GM18861 (cell line): ENCODE measurements at regions not wholly inside any gene's neighbourhood (a gene's known extent, or its start where the extent isn't known, plus 50 kb on each side); places are given as distances from the start of the nearest gene placed in this dataset.

ENCODE experiments used
- ATAC-seq: cut with Tn5 transposase; IDR thresholded peaks from one replicate; pipeline ENCODE4 v1.9.1; 2021; ENCODE audit not compliant: unreplicated experiment

DNA sequence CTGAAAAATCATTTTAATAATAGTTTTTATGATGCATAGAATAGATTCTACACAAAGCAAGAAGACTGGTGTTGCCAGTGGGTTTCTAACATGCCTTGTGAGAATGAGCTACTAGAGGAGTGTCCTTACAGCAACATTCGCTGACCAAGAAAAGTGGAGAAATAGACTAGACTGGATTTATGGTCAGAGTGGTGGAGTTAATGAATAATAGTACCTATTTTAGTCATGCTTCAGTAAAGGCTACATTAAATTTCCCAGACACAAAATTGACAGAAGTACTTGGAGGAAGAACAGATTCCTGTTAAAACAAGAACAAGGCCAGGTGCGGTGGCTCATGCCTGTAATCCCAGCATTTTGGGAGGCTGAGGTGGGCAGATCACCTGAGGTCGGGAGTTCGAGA is 539.2 kb downstream of the ETS1 start:
- no peak for ATAC-seq

DNA sequence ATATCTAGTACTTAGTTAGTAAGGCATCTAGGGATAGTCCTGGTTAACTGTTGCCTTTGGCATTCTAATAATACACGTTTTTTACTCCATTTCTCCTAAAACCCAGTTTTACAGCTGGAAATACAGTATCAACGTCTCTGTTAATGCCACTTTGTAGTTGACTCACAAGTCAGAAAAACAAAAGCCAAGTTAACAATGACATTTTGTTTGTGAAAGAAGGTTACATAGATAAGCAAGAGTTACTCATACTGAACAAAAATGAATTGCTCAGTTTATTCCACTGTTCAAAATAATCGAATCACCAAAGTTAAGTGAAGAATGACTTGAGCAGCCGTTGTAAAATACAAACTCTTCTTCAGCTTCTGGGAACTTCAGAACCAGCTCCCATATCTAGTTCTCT is 540.3 kb downstream of the ETS1 start:
- no peak for ATAC-seq

DNA sequence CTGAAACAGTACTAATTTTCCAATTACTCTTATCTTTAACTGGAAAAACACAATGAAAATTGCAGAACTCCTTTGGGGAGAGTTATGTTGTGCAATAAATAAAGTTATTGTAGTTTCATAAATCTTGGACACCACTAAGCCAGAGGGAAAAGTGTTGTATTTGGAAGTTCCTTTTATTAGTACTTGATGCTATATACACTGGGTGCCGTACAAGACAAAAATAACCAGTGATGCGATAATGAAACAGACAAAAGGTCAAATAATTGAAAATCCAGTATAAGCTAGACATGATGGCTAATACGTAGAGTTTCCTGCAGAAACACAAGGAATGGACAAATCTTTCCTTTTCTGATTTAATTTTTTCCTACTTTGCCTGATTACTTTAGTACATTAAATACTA is 541.1 kb downstream of the ETS1 start:
- ATAC-seq = no peak

DNA sequence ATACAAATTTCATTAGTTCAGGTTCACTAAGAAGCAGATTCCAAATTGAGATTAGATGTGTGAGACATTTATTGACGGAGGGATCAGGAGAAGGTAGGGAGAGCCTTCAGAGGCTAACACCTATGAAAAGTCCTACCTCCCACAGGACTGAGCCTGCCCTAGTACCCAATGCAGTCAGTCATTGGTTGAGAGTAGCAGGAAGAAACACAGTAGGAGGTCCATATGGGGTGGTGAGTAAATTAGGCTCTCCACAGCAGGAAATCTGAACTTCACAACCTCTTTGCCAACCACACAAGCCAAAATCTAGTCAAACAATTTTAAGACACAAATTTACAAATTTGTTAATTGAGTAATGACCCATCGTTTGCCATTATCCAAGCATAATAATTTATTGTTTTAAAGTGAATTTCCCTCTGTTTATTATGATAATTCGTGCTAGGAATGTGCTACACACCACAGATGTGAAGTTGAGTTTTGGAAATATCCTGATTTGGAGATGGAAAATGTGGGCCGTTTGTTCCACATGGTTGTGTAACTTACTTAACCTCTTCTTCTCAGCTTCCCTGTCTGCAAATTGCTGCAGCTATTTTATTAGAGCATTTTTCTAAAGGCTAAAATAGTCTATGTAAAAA is 542.1 kb downstream of the ETS1 start:
- no peak for ATAC-seq

DNA sequence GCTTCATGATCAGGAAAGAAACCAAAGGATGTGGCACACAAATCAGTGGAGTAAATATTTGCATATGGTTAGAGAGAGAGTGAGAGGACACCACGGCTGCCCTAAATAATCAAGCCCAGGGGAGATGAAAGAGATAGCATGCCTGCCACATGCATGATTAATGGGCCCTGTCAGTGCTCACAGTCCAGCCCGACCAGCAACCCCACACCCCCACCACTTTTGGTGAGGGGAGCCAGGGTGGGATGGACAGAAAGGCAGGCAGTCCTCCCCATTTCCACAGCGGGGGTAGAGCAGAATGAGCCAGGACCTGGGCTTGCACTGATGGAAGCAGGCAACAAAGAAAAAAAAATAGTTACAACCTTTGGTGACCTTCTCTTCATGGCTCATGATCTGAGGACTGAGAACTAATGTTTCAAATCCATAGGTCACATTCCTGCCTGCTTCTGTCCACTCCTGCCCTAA is 545.0 kb downstream of the ETS1 start:
- ATAC-seq = no peak

DNA sequence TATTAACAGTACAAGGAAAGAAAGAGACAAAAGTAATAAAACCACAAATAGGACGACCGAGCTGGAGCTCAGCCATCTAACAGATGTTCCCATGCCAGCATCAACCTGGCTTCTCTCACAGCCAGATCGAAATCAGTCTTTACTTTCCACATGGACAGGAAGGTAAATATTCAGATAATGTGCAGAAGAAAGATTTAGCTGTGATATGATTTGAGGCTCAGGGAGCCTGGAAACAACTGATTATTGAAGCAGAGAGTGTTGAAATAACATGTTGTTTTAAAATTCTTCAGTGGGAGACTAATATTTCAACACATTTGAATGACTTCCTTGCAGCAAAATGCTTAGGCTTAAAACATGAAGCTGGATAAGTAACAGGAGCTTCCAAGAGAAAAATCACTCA is 546.8 kb downstream of the ETS1 start:
- ATAC-seq = no peak

DNA sequence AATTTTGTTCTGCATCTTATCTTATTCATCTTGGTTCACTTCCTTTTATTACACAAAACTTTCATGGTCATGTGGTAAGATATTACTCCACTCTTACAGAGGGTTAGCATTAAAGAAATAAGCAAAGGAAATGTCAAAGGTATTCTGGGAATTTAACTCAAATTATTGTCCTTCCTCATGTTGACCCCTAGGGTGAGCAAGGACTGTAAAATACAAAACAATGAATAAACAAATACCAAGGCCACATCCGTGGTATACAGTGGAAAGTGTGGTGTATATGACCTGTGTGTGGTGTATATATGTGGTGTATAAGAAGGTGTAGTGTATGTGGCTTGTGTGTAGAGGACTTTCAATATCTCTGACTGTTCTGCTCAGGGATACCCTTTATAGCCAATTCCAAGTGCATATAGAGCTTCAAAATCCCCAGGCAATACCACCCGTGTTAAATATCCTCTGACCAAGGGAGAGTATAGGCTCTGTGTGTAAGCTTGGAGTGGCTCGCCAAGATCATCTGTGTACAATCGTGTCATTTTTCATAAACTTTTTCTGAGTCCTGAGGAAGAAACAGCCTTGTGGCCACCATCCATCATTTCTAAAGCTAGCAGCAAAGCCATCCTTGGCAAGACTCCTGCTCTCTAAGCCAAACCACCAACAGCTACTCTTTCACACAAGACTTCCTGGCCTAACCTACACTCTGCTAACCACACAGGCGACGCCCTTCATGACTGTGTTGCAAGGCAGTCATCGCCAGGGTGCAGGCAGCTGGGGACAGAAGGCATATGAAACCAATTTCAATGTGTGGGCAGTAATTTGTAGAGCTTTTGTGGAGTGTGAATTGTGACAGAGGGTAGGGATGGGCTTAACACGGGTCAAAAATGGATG is 548.0 kb downstream of the ETS1 start:
- ATAC-seq = peak; percentile 91

DNA sequence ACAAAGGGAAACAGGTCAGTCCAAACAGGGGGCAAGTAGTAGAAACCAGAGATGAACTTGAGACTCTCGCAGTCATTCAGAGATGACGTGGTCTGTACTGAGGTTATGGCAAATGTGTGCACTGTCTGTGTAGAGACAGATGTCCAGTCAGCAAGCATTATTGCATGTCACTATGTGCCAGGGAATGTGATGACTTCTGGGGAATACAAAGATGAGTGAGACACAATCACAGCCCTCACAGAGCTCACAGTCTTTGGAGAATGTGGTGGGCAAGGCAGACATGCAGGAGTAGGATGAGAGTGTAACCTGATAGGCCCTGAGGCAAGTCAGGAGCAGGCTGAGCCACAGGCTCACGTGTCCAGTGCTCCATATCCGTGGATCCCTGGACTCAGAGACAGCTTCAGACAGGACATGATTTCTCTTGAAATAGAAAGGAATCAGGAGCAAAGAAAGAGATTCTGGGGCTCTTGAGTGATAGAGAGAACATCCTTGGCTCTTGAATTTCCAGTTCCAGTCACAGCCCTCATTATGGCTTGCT is 550.7 kb downstream of the ETS1 start:
- no peak for ATAC-seq

DNA sequence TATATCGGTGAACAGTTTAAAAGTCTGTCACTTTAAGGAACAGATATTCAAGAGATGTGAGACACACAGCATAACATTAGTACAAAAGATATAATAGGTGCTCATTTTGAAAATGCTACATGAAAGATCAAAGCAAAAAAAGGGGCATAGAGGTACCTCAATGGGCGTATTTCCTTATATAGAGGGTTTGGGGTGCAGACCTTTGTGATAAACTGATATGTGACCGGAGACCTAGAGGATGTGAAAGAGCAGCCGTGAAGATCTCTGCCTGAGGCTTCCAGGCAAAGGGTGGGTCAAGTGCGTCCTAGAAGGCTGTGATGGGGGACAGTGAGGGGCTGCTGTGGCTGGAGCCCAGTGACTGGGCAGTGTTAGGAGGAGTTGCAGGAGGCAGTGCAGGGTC is 551.4 kb downstream of the ETS1 start:
- ATAC-seq = no peak

DNA sequence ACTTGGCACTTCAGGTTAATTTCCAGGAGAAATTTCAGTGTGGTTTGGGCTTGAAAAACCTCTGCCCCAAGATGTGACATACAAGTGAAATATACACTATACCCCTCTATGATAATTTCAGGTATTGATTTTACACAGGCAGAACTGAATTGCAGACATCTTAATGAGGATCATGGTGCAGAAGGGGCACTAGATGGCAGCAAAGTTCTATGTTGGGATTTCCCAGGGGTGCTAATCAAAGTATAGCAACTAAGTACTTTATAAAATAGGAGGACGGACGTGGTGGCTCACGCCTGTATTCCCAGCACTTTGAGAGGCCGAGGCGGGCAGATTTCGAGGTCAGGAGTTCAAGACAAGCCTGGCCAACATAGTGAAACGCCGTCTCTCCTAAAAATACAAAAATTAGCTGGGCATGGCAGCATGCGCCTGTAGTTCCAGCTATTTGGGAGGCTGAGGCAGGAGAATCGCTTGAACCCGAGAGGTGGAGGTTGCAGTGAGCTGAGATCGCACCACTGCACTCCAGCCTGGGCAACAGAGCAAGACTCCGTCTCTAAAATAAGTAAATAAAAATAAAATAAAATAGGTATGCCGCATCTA is 555.7 kb downstream of the ETS1 start:
- peak; percentile 94 for ATAC-seq

DNA sequence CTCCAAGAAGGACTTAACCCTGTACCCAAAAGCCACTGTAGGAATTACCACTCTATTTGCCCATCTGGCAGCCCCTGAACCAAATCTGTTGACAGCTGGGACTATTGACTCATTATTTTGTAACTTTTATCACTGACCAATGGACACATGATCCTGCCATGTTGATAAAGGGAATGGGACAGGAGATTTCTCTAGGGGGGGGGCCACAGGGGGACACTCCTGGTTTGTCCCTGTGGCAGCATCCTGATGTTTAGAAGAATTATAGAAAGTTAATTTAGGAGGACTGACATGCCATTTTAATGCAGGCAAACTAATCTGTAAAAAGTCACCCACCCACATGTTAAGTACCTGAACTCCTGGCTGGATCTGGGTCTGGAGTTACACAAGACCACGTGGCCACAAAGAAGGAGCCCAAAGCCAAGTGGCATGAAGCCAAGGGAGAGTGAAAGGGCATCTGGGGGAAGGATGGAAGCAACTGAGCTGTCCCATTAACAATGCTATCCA is 558.1 kb downstream of the ETS1 start:
- ATAC-seq = no peak

DNA sequence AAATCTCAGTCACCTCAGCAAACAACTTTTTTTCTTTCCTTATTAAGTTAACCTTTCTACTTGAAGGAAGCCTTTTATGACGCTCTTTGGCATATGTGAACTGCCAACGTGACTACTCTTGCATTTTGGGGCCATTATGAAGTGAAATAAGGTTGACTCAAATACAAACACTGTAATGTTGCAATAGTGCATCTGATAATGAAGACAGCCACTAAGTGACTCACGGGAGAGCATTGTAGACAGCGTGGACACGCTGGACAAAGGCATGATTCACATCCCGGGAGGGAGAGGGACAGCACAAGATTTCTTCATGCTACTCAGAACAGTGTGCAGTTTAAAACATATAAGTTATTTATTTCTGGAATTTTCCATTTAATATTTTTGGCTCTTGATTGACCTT is 560.8 kb downstream of the ETS1 start:
- ATAC-seq = no peak

DNA sequence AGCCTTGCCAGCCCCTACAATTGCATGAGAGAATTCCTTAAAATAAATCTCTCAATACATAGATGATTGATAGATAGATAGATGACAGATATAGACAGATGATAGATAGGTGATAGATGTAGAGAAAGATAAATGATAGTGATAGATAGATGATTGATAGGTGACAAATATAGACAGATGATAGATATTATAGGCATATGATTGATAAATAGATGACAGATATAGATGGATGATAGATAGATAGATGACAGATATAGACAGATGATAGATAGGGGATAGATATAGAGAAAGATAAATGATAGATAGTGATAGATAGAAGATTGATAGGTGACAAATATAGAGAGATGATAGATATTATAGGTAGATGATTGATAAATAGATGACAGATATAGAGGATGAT is 564.6 kb downstream of the ETS1 start:
- no peak for ATAC-seq

DNA sequence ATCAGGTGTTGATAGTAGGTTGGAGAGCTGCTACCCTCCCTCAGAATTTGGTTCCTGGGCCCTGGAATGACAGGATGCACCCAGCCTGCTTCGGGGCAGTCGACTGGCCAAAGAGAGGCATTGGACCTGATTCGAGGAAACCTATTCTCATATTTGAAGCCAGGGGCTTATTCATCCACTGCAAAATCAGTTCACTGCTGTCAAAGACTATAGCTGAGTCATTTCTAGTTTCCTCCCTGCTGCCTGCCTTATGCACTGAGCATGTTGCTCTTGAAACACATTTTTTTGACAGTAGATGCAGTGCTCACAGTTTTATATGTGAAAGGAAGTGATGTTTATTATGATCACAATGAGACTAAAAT is 565.4 kb downstream of the ETS1 start:
- no peak for ATAC-seq

DNA sequence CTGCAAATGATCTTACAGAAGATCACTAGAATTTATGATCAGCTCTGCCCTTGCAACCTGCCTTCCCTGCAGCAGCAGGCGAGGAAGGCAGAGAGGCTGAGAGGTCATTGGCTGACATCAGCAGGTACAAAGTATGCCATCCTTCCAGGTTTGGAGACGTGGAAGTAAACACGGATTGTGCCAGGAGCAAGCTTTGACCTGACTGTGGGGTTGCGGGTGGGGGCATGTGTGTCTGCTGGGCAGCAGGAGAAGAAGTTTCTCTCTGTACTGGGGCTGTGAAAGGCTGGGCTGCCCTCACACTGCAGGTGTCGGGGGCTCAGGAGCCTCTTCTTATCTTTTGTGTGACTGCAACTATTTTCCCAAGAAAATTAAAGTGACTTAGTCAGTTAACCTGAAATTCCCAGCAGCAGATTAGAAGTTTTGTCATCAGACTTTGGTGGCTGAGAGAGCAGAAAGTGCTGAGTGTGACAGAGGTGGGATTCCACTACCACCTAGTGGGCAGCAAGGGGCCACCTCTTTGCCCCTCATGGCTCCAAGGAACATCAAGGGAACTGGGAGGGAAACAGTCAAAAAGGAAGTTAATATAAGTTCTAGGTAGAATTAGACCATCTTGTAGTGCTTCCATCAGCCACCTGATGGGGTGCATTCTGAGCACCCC is 565.9 kb downstream of the ETS1 start:
- no peak for ATAC-seq

DNA sequence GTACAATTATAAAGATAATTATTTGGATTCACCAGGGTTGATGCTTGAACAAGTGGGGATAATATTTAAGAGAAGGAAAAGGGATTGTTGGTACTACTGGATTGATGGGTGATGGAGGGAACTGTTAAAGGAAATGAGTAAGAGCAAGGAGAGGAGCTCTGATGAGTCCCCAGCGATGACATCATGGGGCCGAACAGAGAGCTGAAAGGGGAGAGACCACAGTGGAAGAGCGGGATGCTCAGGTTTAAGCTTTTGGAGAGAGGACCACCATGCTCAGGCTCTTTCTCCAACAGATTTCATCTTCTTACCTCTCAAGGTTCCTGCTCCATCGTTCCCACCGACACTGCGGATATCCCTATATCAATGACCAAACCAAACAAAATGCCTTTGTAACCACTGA is 568.7 kb downstream of the ETS1 start:
- no peak for ATAC-seq

DNA sequence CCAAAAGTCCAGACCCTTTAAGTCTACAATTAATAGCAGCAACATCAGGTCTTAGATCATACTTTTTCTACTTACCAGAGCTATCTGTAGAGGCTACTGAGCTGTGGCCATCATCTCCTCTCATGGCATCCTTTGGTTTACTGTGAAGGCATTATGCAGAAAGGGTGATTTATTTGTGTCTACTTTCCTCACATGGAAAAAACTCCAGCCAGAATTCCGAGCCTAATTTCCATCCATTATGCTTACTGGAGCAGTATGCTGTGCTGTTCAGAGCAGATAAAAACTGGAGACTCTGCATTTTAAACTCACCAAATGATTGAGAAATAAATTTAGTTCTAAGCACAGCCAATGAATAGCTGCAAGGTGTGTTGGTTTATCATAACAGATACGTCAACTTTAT is 581.8 kb downstream of the ETS1 start:
- no peak for ATAC-seq

DNA sequence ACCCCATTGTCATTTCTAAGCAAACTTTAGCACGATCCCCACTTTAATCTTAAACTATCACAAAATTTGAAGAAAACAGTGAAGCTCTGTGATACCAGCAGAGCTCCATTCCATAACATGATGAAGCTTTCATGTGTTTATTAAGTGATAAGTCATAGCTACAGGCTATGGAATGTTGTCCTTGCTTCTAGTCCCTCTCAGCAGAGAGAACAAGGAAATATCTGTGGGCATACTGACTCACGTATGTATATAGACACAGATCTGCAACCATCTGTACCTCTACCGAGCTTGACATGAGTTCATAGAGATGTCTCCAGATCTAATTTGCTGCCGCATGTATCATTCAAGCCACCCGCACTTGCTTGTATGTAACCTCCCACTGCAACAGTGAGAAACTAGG is 588.9 kb downstream of the ETS1 start:
- no peak for ATAC-seq

DNA sequence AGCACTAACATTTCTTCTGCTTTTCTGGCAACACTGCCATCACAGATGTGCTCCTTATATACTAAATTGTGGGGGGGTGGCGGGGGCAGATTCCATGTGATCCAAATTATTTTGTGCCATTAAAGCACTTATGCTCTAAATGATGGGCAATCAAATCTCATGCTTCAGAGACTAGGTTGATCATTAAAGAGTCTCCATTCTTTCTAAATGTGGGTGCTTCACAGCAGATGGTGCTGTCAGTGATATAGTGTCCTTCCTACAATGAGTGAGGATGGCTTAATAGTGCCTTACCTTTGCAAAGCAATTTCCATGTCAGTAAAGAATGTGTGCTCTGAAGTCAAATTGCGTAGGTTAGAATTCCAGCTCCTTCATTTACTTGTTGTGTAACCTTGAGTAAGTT is 589.8 kb downstream of the ETS1 start:
- ATAC-seq = no peak

DNA sequence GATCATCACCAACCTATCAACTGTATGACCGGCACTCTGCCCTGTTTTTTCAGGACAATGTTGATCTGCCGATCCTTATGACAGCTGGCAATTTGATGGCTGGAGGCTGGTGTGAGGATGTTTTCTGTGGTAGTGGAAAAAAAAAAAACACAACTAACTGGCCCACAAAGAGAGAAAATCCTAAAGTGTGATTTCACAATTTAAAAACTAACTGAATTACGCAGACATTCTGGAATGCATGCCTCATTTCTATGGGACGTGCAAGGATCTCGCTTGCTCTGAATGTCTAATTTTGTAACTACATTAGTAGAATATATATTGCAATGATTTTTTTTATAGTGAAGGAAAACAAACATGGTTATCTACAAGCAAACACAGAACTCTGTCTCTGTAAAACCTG is 590.5 kb downstream of the ETS1 start:
- ATAC-seq = no peak

DNA sequence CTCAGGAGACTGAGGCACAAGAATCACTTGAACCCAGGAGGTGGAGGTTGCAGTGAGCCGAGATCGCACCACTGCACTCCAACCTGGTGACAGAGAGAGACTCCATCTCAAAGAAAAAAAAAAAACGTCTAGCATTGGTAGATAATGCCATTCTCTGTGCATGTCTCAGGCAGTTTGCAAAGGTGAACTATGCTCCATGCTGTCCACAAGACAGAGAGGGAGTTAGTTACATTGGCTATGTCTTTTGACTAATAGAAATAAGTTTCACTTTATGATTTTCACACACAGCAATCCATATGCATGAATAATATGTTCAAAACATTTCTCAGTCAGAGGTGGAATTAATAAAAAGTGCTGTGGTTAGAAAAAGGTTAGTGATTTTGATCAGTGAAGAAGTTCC is 591.4 kb downstream of the ETS1 start:
- no peak for ATAC-seq
